Stimulated activated CD4-positive, alpha-beta T cell treated with anti-CD3 and anti-CD28 coated beads, Interleukin-4, amount 100 ng/mL, for 48 hours (primary cell): ENCODE measurements at regions not wholly inside any gene's neighbourhood (a gene's known extent, or its start where the extent isn't known, plus 50 kb on each side); places are given as distances from the start of the nearest gene placed in this dataset.
"Not testable (repeated sequence)": the region's sequence is repeated elsewhere in the genome, so short reads cannot be mapped to it uniquely, and the experiment has no call there.

Experiments
- DNase-seq, 2 donors: peaks; one replicate each; pipeline ENCODE4 v3.0.0-alpha.2; 2020; ENCODE audit warnings: low read depth in 2 of 2

DNA sequence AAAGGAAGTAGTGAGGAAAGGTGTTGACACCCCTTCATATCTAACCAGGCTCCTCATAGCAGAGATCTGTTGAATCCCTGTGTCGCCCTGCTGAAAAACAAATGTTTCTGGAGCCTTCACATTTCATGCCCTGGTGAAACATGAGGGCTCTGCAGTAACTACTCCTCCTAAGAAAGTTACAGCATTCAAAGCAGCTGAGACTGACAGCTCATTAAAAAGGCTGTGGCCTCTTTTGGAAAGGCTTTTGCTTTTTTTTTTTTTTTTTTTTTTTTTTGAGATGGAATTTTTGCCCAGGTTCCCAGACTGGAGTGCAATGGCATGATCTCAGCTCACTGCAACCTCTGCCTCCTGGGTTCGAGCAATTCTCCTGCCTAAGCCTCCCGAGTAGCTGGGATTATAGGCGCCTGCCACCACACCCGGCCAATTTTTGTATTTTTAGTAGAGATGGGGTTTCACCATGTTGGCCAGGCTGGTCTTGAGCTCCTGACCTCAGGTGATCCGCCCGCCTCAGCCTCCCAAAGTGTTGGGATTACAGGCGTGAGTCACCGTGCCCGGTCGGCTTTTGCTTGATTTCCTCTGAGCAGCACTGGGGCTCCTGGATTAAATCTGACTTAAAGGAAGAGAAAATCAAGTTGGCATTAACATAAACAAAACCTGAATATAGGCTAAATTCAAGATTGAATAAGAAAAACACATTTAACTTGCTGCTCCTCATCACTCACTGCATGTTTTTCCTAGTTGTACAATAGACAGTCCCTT, 112.9 kb downstream of the PCSK1 start:
- DNase-seq: not testable (repeated sequence)

DNA sequence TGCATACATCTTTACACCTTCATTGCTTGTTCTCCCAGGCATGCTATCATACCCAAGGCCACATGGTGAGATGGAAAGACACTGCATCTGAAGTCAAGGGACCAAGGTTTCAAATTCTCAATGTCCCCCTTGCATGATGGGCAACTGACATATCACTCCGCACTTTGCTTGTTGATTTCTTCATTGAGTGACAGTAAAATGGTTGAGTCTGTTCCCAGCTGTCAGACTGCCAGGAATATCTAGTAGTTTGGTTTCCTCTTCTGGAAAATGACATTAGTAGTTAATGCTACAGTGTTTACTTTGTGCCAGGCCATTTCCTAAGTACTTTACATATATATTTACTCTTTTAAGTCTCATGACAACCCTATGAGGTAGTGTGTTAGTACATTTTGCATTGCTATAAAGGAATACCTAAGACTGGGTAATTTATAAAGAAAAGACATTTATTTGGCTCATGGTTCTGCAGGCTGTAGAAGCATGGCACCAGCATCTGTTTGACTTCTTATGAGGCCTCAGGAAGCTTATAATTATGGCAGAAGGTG, 114.4 kb downstream of the PCSK1 start:
- no peak for DNase-seq

DNA sequence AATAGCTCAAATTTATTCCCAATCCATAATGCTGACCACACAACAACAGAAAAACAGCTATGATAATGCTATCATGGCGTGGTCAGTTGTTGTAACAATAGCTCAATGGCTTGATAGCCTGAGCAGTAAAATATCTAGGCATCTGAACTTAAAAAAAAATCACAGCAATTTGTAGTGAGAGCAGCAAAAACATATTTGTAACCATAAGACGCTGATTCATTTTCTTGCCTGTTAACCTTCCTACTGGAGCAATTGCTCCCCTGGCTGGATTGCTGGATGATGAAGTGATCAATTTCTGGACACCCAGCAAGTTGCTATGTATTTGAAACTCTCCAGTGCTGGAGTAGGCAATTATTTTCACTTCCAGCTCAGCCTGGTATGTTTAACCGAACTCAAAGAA, 115.1 kb downstream of the PCSK1 start:
- no peak for DNase-seq

DNA sequence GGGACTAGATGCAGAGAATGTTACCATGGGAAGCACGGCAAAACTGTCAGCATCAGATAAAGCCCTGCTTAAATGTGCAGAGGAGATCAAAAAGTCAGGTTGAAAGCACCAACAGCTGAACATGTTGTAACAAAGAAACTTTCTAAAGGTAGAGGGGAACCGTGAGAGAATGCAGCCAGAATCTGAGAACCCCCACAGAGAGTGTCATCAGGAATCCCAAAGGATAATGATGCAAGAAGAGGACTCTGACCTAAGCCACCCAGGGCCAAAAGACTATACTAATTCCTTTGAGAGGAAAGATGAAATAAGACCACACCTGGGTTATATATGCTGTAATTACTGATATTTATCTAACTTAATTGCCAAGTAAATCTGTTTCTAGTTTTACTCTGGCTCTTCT, 116.6 kb downstream of the PCSK1 start:
- DNase-seq: no peak

DNA sequence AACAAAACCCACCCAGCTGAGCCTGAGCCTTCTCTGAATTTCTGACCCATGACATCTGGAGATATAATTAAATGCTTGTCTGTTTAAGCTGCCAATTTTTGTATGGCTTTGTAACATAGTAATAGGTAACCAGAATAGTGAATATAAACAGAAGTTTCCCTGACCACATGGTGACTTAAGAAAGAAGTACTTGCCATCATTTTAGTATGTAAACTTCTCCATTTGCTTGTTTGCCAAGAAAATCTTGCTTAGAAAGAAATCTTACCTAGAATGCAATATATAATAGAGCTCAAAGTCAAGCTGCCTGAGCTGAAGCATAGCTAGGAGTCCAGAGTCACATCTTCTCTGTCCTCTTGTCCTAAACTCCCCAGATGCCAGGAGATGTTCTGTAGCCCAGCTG, 117.0 kb downstream of the PCSK1 start:
- DNase-seq: no peak

- no peak for DNase-seq
Observed at GRCh38 chr5:96315431-96315830, 117.6 kb downstream of the PCSK1 start.

DNA sequence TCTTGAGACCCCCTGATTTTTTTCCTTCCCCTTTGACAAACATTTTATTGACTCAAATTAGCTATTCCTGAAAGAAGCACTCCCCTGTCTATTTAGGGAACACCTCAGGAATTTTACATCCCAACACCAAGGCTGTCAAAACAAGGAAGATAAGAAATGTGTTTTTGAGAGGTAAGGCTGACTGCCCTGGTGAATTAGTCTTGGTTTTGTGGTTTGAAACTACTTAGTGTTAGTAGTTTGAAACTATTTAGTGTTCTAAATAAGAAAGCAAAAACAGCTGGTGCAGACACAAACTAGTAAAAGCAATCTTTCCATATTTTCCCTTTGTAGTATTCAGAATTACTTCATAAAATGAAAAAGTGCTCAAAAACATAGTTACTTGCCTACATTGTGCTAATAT, 120.7 kb downstream of the PCSK1 start:
- no peak for DNase-seq

DNA sequence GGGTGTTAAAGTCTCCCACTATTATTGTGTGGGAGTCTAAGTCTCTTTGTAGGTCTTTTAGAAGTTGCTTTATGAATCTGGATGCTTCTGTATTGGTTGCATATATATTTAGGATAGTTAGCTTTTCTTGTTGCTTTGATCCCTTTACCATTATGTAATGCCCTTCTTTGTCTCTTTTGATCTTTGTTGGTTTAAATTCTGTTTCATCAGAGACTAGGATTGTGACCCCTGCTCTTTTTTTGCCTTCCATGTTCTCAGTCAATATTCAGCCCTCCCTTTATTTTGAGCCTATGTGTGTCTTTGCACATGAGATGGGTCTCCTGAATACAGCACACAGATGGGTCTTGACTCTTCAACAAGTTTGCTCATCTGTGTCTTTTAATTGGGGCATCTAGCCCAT, 126.0 kb downstream of the PCSK1 start:
- DNase-seq: not testable (repeated sequence)

DNA sequence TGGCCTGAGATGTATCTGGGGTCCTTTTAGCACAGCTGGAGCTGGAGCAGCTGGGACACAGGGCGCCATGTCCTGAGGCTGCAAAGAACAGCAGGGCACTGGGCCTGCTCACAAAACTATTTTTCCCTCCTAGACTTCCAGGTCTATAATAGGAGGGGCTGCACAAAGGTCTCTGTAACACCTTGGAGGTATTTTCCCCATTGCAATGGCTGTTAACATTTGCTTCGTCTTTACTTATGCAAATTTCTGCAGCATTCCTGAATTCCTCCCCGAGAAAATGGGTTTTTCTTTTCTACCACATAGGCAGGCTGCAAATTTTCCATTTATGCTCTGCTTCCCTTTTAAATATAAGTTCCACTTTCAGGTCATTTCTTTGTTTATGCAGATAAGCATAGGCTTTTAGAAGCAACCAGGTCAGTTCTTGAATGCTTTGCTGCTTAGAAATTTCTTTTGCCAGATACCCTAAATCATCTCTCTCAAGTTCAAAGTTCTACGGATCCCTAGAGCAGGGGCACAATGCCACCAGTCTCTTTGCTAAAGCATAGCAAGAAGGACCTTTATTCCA, 130.8 kb downstream of the PCSK1 start:
- no peak for DNase-seq

GRCh38 chr5:96300976-96301375, 132.1 kb downstream of the PCSK1 start:
- DNase-seq: no peak

DNA sequence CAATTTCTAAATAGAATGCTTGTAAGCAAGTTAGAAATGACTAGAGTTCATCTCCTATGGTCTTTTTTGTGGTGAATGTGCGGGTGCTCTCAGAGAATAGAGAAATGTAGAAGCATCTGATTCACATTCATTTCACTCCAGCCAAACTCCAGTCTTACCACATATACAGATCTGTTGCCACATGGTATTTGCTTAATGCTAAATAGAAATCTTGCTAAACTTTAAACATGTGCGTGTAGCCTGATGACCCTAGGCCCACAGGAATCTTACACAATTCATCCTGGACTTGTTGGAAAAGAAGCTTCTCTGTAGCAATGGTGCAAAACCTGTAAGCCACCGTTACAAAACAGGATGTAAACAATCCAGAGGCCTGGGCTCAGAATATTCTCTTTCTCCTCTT, 135.2 kb downstream of the PCSK1 start:
- no peak for DNase-seq

GRCh38 chr5:96297290-96297689, 135.8 kb downstream of the PCSK1 start:
- DNase-seq: no peak

- DNase-seq: no peak
Observed at GRCh38 chr5:96294884-96295202, 138.2 kb downstream of the PCSK1 start.

DNA sequence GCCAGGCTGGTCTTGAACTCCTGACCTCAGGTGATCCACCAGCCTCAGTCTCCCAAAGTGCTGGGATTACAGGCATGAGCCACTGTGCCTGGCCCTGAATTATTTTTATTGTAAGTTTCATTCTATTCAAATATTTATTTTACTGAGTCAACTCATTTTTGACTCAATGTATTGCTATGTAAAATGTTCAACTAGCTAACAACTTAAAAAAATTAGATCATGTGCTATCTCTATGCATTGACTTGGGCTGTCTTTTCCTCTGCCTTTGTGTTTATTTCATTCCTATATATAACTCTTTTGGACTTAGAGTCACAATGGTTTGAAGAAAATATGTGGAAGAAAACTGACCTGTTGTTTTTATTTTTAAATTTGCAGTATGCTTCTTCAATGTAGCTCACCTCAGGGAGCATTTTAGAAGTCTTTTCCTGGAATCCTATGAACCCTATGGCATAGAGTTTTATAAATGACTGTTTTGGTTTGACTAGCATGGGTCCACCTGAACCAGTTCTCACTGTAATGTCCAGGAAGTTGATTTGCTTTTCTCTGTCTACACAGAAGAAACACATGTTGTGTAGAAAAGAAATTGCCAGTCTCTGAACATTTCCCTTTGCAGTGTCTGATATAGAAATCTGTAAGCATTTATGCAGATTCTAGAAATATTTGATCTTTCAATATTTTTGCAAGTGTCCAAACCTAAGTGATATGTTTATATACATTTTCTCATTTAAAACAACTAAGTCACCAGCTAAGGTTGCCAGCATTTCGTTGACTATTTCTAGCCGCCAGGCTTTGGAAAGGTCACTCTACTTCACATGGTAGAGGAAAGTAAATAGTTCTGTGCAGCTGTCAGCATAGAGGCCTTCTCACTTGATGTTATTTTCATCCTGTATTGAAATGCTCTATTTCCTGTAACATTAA, 138.8 kb downstream of the PCSK1 start:
- DNase-seq: no peak

GRCh38 chr5:96292582-96293247, 140.3 kb downstream of the PCSK1 start:
- no peak for DNase-seq

DNA sequence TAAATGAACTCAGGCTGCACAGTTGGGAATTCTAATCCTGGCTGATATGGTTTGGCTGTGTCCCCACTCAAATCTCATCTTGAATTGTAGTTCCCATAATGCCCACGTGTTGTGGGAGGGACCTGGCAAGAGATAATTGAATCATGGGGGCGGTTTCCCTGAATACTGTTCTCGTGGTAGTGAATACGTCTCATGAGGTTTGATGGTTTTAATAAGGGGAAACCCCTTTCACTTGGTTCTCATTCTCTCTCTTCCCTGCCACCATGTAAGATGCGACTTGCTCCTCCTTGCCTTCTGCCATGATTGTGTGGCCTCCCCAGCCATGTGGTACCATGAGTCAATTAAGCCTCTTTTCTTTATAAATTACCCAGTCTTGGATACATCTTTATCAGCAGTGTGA, 143.8 kb downstream of the PCSK1 start:
- DNase-seq: peak in 1 of 2 donors; percentile 5

- no peak for DNase-seq
Observed at GRCh38 chr5:96288845-96289185, 144.2 kb downstream of the PCSK1 start.

DNA sequence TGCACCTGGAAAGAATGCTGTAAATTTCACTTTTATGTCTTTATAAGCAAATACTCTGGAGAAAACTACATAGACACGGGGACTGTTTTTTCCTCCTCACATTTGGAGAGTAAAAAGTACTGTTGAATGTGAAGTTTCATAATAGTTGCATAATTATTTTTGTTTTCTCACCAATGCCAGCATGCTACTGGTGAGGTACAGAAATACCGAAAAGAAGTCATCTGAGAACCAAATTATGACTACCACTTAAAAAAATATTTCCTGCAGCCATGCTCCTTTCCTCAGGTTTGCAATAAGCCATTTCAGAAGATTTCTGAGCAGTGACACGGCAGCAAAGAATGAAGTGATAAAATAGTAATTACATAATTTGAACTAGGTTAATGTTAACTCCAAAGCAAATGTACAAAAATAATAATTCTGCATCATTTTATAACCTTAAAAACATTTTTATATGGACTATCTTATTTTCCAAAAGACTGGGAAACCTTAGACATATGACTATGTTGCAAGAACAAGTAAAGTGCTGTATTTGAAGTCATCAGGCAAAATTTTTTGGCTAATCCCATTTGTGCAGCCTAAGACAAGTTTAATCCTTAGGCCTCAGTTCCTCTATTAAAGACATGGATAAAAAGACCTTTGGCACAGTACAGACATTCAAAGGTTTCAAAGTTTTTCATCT, 144.7 kb downstream of the PCSK1 start:
- DNase-seq: no peak

GRCh38 chr5:96287136-96287535, 145.9 kb downstream of the PCSK1 start:
- no peak for DNase-seq

DNA sequence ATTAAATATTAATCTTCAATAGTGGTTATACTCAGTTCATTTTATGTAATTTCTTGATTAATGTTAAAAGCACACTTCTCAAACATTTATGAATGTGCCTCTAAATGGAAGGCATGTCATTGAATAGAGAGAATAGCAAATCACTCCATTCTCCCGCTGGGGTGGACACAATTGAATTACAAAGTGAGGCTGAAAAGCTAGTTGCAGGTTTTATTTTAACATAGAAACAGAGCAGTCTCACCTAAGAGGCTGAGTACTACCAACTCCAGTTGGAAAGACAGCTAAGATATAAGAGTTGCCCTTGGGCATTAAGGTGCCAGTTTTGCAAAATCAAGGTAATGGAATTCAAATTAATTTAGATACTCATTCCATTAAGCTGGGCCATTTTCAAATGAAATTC, 147.2 kb downstream of the PCSK1 start:
- DNase-seq: no peak

DNA sequence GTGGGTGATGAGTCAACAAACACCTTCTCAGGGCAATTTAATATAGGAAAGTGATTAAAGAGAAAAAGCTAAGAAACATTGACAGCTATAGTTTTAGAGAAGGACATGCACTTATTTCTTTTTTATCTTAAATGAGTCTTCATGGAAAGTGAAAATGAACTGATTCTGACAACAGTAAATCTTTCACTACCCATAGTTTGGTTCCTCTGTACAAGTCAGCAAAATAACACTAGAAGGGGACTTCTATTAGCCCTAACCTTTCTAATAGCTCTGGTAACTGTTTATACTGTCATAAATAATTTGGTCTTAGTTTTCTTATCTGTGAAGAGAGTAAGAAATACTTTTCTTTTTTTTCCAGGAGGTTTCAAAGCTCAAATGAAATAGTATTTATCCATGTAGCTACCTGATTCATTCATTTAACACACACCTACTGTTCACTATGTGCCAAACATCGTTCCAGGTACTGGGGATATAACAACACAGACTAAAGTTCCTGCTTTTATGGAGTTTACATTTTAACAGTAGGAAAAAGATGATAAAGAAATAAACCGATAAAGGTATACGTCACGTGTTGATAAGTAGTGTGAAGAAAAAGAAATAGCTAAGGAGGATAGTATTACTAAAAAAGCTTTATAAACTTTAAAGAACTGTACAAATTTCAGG, 148.2 kb downstream of the PCSK1 start:
- no peak for DNase-seq
